ENCODE measurements at regions not wholly inside any gene's neighbourhood (a gene's known extent, or its start where the extent isn't known, plus 50 kb on each side); places are given as distances from the start of the nearest gene placed in this dataset.
A peak's percentile ranks its signal among the peaks of the same experiment; 100 is the strongest.

- TF ChIP-seq, protein P1, sequence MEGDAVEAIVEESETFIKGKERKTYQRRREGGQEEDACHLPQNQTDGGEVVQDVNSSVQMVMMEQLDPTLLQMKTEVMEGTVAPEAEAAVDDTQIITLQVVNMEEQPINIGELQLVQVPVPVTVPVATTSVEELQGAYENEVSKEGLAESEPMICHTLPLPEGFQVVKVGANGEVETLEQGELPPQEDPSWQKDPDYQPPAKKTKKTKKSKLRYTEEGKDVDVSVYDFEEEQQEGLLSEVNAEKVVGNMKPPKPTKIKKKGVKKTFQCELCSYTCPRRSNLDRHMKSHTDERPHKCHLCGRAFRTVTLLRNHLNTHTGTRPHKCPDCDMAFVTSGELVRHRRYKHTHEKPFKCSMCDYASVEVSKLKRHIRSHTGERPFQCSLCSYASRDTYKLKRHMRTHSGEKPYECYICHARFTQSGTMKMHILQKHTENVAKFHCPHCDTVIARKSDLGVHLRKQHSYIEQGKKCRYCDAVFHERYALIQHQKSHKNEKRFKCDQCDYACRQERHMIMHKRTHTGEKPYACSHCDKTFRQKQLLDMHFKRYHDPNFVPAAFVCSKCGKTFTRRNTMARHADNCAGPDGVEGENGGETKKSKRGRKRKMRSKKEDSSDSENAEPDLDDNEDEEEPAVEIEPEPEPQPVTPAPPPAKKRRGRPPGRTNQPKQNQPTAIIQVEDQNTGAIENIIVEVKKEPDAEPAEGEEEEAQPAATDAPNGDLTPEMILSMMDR (conservative IDR thresholded peaks at IDR 0.05; ENCODE audit: low read depth, low read length), result no peak
- TF ChIP-seq EZH2 (IDR thresholded peaks at IDR 0.05; ENCODE audit: borderline replicate concordance, low read depth, low read length, poor library complexity, severe bottlenecking), result no peak
- no peaks in the 10 kb centered on the region for H3K4me1 ChIP-seq (ENCODE audit: insufficient read depth, low read length, poor library complexity, severe bottlenecking)
- no peaks in the 10 kb centered on the region for H3K27me3 ChIP-seq (replicated peaks; ENCODE audit: insufficient read depth, low read depth, low read length, poor library complexity)
- CTCF ChIA-PET, result no interaction called here
- no TSS peak for BruUV-seq (replicated peaks)
- no peaks in the 10 kb centered on the region for H3K9me3 ChIP-seq (ENCODE audit: low read depth, low read length, poor library complexity, severe bottlenecking)
- POLR2A ChIA-PET (ENCODE audit: low non-redundant PET), result no interaction called here
- H3K4me3 ChIP-seq (ENCODE audit: low read depth, low read length, poor library complexity, severe bottlenecking), result no peak overlapping the region
- no peak overlapping the region for H3K27ac ChIP-seq (ENCODE audit: low read depth, low read length, poor library complexity, severe bottlenecking)
- H3K36me3 ChIP-seq (ENCODE audit: insufficient read depth, low read length, poor library complexity, severe bottlenecking), result no peaks in the 10 kb centered on the region
- DNase-seq (ENCODE audit: low spot score), result no peak
- intact Hi-C loops (cut with micrococcal nuclease; ENCODE audit: unreplicated experiment), result no loop called here
Observed at GRCh38 chr1:36730599-36730998, 247.9 kb upstream of the CSF3R start.

DNA sequence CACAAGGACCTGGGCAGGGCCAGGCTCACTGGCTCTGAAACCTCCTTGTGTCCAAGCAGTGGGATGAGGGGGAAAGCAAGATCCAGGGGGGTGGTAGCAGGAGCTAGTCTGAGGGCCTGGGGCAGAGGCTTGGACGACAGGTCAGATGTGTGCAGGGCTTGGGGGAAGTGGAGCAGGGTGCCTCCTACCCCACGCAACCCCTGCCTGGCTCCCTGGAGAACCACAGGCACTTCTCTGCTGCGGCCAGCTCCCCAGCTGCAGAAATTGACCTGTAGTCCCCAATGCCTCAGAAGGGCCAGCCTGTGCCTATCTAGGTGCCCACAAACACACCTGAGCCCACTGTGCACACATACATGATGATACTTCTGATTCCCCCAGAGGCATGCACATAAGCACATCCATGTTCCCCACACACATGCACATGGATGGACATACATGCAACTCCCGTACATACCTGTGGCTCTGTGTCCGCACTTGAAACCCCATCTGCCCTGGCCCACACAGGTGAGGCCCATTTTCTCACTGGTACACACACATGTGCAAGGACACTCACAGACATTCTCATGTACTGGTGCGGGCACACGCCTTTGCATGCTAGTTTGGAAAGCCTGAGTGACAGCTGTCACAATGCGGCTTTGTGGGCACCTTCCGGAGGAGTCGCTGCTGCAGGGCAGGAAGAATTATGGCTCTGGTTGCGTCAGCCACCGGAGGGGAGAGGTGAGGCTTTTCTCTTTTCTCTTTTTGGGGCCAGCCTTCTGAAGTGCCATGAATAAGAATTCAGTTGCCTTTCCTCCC is 247.2 kb upstream of the CSF3R start:
- TF ChIP-seq, protein P1 (conservative IDR thresholded peaks at IDR 0.05; ENCODE audit: low read depth, low read length), result no peak
- no peak for TF ChIP-seq EZH2 (IDR thresholded peaks at IDR 0.05; ENCODE audit: borderline replicate concordance, low read depth, low read length, poor library complexity, severe bottlenecking)
- H3K4me1 ChIP-seq (ENCODE audit: insufficient read depth, low read length, poor library complexity, severe bottlenecking), result no peaks in the 10 kb centered on the region
- no peak overlapping the region for H3K27ac ChIP-seq (ENCODE audit: low read depth, low read length, poor library complexity, severe bottlenecking)
- H3K9me3 ChIP-seq (ENCODE audit: low read depth, low read length, poor library complexity, severe bottlenecking), result no peaks in the 10 kb centered on the region
- BruUV-seq (replicated peaks), result no TSS peak
- peak; percentile 9 for DNase-seq (ENCODE audit: low spot score)
- no peaks in the 10 kb centered on the region for H3K27me3 ChIP-seq (replicated peaks; ENCODE audit: insufficient read depth, low read depth, low read length, poor library complexity)
- CTCF ChIA-PET, result no interaction called here
- H3K4me3 ChIP-seq (ENCODE audit: low read depth, low read length, poor library complexity, severe bottlenecking), result no peak overlapping the region
- POLR2A ChIA-PET (ENCODE audit: low non-redundant PET), result no interaction called here
- intact Hi-C loops (cut with micrococcal nuclease; ENCODE audit: unreplicated experiment), result no loop called here
- no peaks in the 10 kb centered on the region for H3K36me3 ChIP-seq (ENCODE audit: insufficient read depth, low read length, poor library complexity, severe bottlenecking)

- Histone ChIP-seq H3K4me1 (ENCODE audit: insufficient read depth, low read length, poor library complexity, severe bottlenecking) (no peaks in the 10 kb centered on the region), H3K27me3 (replicated peaks; ENCODE audit: insufficient read depth, low read depth, low read length, poor library complexity) (no peaks in the 10 kb centered on the region), H3K27ac (ENCODE audit: low read depth, low read length, poor library complexity, severe bottlenecking) (no peak overlapping the region), H3K4me3 (ENCODE audit: low read depth, low read length, poor library complexity, severe bottlenecking) (no peak overlapping the region), H3K36me3 (ENCODE audit: insufficient read depth, low read length, poor library complexity, severe bottlenecking) (no peaks in the 10 kb centered on the region), H3K9me3 (ENCODE audit: low read depth, low read length, poor library complexity, severe bottlenecking) (no peaks in the 10 kb centered on the region)
- no peak for DNase-seq (ENCODE audit: low spot score)
- BruUV-seq (replicated peaks), result no TSS peak
- ChIA-PET POLR2A (ENCODE audit: low non-redundant PET) (no interaction called here), CTCF (no interaction called here)
- intact Hi-C loops (cut with micrococcal nuclease; ENCODE audit: unreplicated experiment), result no loop called here
- TF ChIP-seq, protein P1 (conservative IDR thresholded peaks at IDR 0.05; ENCODE audit: low read depth, low read length), result no peak
- no peak for TF ChIP-seq EZH2 (IDR thresholded peaks at IDR 0.05; ENCODE audit: borderline replicate concordance, low read depth, low read length, poor library complexity, severe bottlenecking)
Observed at GRCh38 chr1:36729289-36729688, 246.6 kb upstream of the CSF3R start.

Measured in A673 (cell line).